ENCODE measurements at regions not wholly inside any gene's neighbourhood (a gene's known extent, or its start where the extent isn't known, plus 50 kb on each side); places are given as distances from the start of the nearest gene placed in this dataset.

GRCh38 chr12:78441737-78442453 lies 422.7 kb upstream of the SYT1 start:
- H3K9me3 ChIP-seq (ENCODE audit: low read length): no peaks in the 10 kb centered on the region
- DNase-seq: peak; percentile 48
- no peaks in the 10 kb centered on the region for H3K9me2 ChIP-seq (replicated peaks; ENCODE audit: low read length)
- H2AFZ ChIP-seq (ENCODE audit: low read length): peak overlapping the region; percentile 24; the same call in 1 of the 2 replicates
- no peaks in the 10 kb centered on the region for H3K27me3 ChIP-seq (ENCODE audit: low read length)
- no TSS peak for BruUV-seq (replicated peaks)
- peak overlapping the region; percentile 26 for H3K9ac ChIP-seq (ENCODE audit: low read length)
- intact Hi-C loops (cut with micrococcal nuclease): loop anchor here (2.0 to 5.0 kb wide), 2 partner anchors 33 to 260 kb away; no protein-coding TSS in a partner anchor
- no peaks in the 10 kb centered on the region for H3K36me3 ChIP-seq (ENCODE audit: low read depth, low read length)
- H3K4me3 ChIP-seq (ENCODE audit: low read length): peak overlapping the region; percentile 26; the same call in 1 of the 2 replicates
- no peaks in the 10 kb centered on the region for H3F3A ChIP-seq (ENCODE audit: low read length, unreplicated experiment)
- ChIA-PET CTCF (interaction anchor here (0.6 kb wide), 1 partner anchor 502 kb away, joined by 3 read pairs; no protein-coding TSS in a partner anchor), POLR2A (ENCODE audit: unreplicated experiment) (interaction anchor here (0.6 kb wide), 1 partner anchor 447 kb away, joined by 3 read pairs; no protein-coding TSS in a partner anchor)
- H4K20me1 ChIP-seq (ENCODE audit: low read length): no peaks in the 10 kb centered on the region
- peak overlapping the region; percentile 68 for H3K4me2 ChIP-seq (ENCODE audit: low read length)
- TF ChIP-seq, protein P1, sequence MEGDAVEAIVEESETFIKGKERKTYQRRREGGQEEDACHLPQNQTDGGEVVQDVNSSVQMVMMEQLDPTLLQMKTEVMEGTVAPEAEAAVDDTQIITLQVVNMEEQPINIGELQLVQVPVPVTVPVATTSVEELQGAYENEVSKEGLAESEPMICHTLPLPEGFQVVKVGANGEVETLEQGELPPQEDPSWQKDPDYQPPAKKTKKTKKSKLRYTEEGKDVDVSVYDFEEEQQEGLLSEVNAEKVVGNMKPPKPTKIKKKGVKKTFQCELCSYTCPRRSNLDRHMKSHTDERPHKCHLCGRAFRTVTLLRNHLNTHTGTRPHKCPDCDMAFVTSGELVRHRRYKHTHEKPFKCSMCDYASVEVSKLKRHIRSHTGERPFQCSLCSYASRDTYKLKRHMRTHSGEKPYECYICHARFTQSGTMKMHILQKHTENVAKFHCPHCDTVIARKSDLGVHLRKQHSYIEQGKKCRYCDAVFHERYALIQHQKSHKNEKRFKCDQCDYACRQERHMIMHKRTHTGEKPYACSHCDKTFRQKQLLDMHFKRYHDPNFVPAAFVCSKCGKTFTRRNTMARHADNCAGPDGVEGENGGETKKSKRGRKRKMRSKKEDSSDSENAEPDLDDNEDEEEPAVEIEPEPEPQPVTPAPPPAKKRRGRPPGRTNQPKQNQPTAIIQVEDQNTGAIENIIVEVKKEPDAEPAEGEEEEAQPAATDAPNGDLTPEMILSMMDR (conservative IDR thresholded peaks at IDR 0.05; ENCODE audit: low read depth, low read length): no peak
- TF ChIP-seq EZH2phosphoT487 (IDR thresholded peaks at IDR 0.05; ENCODE audit: borderline replicate concordance, low read length) (no peak), EZH2 (IDR thresholded peaks at IDR 0.05; ENCODE audit: low read length, unreplicated experiment) (no peak)
- peak overlapping the region; percentile 75 for H3K27ac ChIP-seq (ENCODE audit: low read length)
- no peaks in the 10 kb centered on the region for H3K79me2 ChIP-seq (ENCODE audit: low read length)
- peaks cover 37% of the 10 kb centered on the region for H3K4me1 ChIP-seq (ENCODE audit: insufficient read depth, low read length)
- ATAC-seq: peak; percentile 93

DNA sequence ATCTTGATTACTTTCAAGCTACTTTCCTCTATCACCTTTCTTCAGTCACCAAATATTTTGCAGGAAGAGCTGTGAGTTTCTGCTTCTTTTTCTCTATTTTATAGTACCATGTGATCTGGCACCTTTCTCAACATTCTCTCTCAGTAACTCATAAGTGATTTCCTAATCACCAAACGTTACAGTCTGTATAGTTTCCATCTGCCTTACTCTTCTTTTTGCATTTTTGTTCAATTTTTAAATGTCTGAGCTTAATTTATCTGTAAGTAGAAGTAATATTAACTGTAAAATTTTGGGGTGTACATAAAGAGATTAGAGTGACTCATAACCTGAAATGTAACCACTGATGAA lies 422.1 kb upstream of the SYT1 start:
- ATAC-seq: peak; percentile 29
- no TSS peak for BruUV-seq (replicated peaks)
- Histone ChIP-seq H3K79me2 (ENCODE audit: low read length) (no peaks in the 10 kb centered on the region), H3K9me3 (ENCODE audit: low read length) (no peaks in the 10 kb centered on the region), H3K27me3 (ENCODE audit: low read length) (no peaks in the 10 kb centered on the region), H2AFZ (ENCODE audit: low read length) (peak overlapping the region; percentile 24; the same call in 1 of the 2 replicates), H3K36me3 (ENCODE audit: low read depth, low read length) (no peaks in the 10 kb centered on the region), H3K4me2 (ENCODE audit: low read length) (peak overlapping the region; percentile 68), H3F3A (ENCODE audit: low read length, unreplicated experiment) (no peaks in the 10 kb centered on the region), H4K20me1 (ENCODE audit: low read length) (no peaks in the 10 kb centered on the region), H3K9me2 (replicated peaks; ENCODE audit: low read length) (no peaks in the 10 kb centered on the region), H3K27ac (ENCODE audit: low read length) (peak overlapping the region; percentile 75), H3K4me3 (ENCODE audit: low read length) (peak overlapping the region; percentile 26; the same call in 1 of the 2 replicates), H3K9ac (ENCODE audit: low read length) (peak overlapping the region; percentile 26), H3K4me1 (ENCODE audit: insufficient read depth, low read length) (peaks cover 37% of the 10 kb centered on the region)
- CTCF ChIA-PET: interaction anchor here (0.6 kb wide), 1 partner anchor 503 kb away, joined by 3 read pairs; no protein-coding TSS in a partner anchor
- POLR2A ChIA-PET (ENCODE audit: unreplicated experiment): interaction anchor here (0.6 kb wide), 1 partner anchor 447 kb away, joined by 3 read pairs; no protein-coding TSS in a partner anchor
- intact Hi-C loops (cut with micrococcal nuclease): loop anchor here (2.0 to 5.0 kb wide), 2 partner anchors 34 to 260 kb away; no protein-coding TSS in a partner anchor
- DNase-seq: peak; percentile 19
- TF ChIP-seq, protein P1 (conservative IDR thresholded peaks at IDR 0.05; ENCODE audit: low read depth, low read length): no peak
- TF ChIP-seq EZH2 (IDR thresholded peaks at IDR 0.05; ENCODE audit: low read length, unreplicated experiment) (no peak), EZH2phosphoT487 (IDR thresholded peaks at IDR 0.05; ENCODE audit: borderline replicate concordance, low read length) (no peak)

GRCh38 chr12:78446555-78446954 lies 418.0 kb upstream of the SYT1 start:
- ChIA-PET POLR2A (ENCODE audit: unreplicated experiment) (no interaction called here), CTCF (no interaction called here)
- ATAC-seq (no peak), DNase-seq (no peak)
- no peaks in the 10 kb centered on the region for H3F3A ChIP-seq (ENCODE audit: low read length, unreplicated experiment)
- TF ChIP-seq, protein P1 (conservative IDR thresholded peaks at IDR 0.05; ENCODE audit: low read depth, low read length): no peak
- no peak for TF ChIP-seq EZH2 (IDR thresholded peaks at IDR 0.05; ENCODE audit: low read length, unreplicated experiment)
- H3K4me2 ChIP-seq (ENCODE audit: low read length): no peak overlapping the region
- H3K9me3 ChIP-seq (ENCODE audit: low read length): no peaks in the 10 kb centered on the region
- no peaks in the 10 kb centered on the region for H3K27me3 ChIP-seq (ENCODE audit: low read length)
- H2AFZ ChIP-seq (ENCODE audit: low read length): no peak overlapping the region
- no peaks in the 10 kb centered on the region for H4K20me1 ChIP-seq (ENCODE audit: low read length)
- H3K4me1 ChIP-seq (ENCODE audit: insufficient read depth, low read length): peaks cover 50% of the 10 kb centered on the region
- H3K9me2 ChIP-seq (replicated peaks; ENCODE audit: low read length): 0 out of 2 replicates have a peak, but pooled peaks cover 3% of the 10 kb centered on the region
- H3K27ac ChIP-seq (ENCODE audit: low read length): no peak overlapping the region
- no peaks in the 10 kb centered on the region for H3K79me2 ChIP-seq (ENCODE audit: low read length)
- no peak overlapping the region for H3K9ac ChIP-seq (ENCODE audit: low read length)
- H3K4me3 ChIP-seq (ENCODE audit: low read length): no peak overlapping the region
- no peaks in the 10 kb centered on the region for H3K36me3 ChIP-seq (ENCODE audit: low read depth, low read length)
- intact Hi-C loops (cut with micrococcal nuclease): no loop called here
- BruUV-seq (replicated peaks): no TSS peak
